ENCODE measurements at regions not wholly inside any gene's neighbourhood (a gene's known extent, or its start where the extent isn't known, plus 50 kb on each side); places are given as distances from the start of the nearest gene placed in this dataset.

- no peak overlapping the region for H3K4me3 ChIP-seq
- intact Hi-C loops (cut with DNase I) = no loop called here
- TF ChIP-seq POLR2A (IDR thresholded peaks at IDR 0.05) (no peak), CTCF (IDR thresholded peaks at IDR 0.05) (no peak)
- WGBS, 4 donors = 38 to 53% (median 51%) methylated on average over 6 of the region's 6 CpGs
- no peak overlapping the region for H3K27ac ChIP-seq
- no peaks in the 10 kb centered on the region for H3K36me3 ChIP-seq (replicated peaks in 1 of 2)
- no peak for DNase-seq
- no peaks in the 10 kb centered on the region for H3K9me3 ChIP-seq (replicated peaks in 1 of 3)
- H3K27me3 ChIP-seq = no peaks in the 10 kb centered on the region
- no peaks in the 10 kb centered on the region for H3K4me1 ChIP-seq (replicated peaks in 1 of 2)
These were observed 116.5 kb downstream of the SALL1 start for GRCh38 chr16:51034481-51035109.

- H3K27ac ChIP-seq = no peak overlapping the region
- intact Hi-C loops (cut with DNase I) = no loop called here
- H3K4me1 ChIP-seq (replicated peaks in 1 of 2) = no peaks in the 10 kb centered on the region
- H3K9me3 ChIP-seq (replicated peaks in 1 of 3) = no peaks in the 10 kb centered on the region
- TF ChIP-seq POLR2A (IDR thresholded peaks at IDR 0.05) (no peak), CTCF (IDR thresholded peaks at IDR 0.05) (no peak)
- no peak overlapping the region for H3K4me3 ChIP-seq
- H3K36me3 ChIP-seq (replicated peaks in 1 of 2) = no peaks in the 10 kb centered on the region
- WGBS, 4 donors = 75 to 81% (median 78%) methylated on average over 4 of the region's 4 CpGs
- H3K27me3 ChIP-seq = no peaks in the 10 kb centered on the region
- DNase-seq = no peak
These were observed 119.5 kb downstream of the SALL1 start for GRCh38 chr16:51031598-51031997.

- TF ChIP-seq POLR2A (IDR thresholded peaks at IDR 0.05) (no peak), CTCF (IDR thresholded peaks at IDR 0.05) (no peak)
- Histone ChIP-seq H3K4me1 (replicated peaks in 1 of 2) (no peaks in the 10 kb centered on the region), H3K9me3 (replicated peaks in 1 of 3) (no peaks in the 10 kb centered on the region), H3K4me3 (no peak overlapping the region), H3K36me3 (replicated peaks in 1 of 2) (no peaks in the 10 kb centered on the region), H3K27ac (no peak overlapping the region), H3K27me3 (no peaks in the 10 kb centered on the region)
- WGBS, 4 donors = 27 to 63% (median 44%) methylated on average over 3 to 4 of the region's 4 CpGs
- intact Hi-C loops (cut with DNase I) = no loop called here
- DNase-seq = no peak
These were observed 120.6 kb downstream of the SALL1 start for GRCh38 chr16:51030516-51030915.

GRCh38 chr16:51025588-51026290, 125.3 kb downstream of the SALL1 start:
- no peaks in the 10 kb centered on the region for H3K36me3 ChIP-seq (replicated peaks in 1 of 2)
- 37 to 44% (median 41%) methylated on average over 4 of the region's 4 CpGs for WGBS, 4 donors
- TF ChIP-seq POLR2A (IDR thresholded peaks at IDR 0.05) (no peak), CTCF (IDR thresholded peaks at IDR 0.05) (no peak)
- no peak overlapping the region for H3K27ac ChIP-seq
- H3K27me3 ChIP-seq = no peaks in the 10 kb centered on the region
- intact Hi-C loops (cut with DNase I) = no loop called here
- no peak for DNase-seq
- H3K9me3 ChIP-seq (replicated peaks in 1 of 3) = no peaks in the 10 kb centered on the region
- no peak overlapping the region for H3K4me3 ChIP-seq
- no peaks in the 10 kb centered on the region for H3K4me1 ChIP-seq (replicated peaks in 1 of 2)

Measured in adrenal gland (tissue), 9 donors.